ENCODE measurements at regions not wholly inside any gene's neighbourhood (a gene's known extent, or its start where the extent isn't known, plus 50 kb on each side); places are given as distances from the start of the nearest gene placed in this dataset.

DNA sequence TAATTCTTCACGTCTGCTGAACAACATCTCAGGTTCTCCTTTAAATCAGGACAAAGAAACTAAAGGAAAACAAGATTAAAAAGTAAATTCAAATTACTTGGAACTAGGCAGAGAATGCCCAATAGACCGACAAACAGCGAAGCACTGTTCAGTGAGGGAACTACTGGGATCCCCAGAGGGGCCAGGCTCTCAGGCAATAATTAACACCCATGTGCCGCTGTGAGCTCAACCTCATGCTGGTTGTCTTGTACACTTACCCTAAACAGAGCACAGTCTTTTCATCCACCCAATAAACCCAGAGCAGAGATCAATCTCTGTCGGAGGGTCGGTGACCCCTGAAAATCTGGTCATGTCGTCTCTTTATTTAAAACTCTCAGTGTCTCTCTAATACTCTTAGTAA lies 229.9 kb upstream of the CRIM1 start:
- TF ChIP-seq JUND (IDR thresholded peaks at IDR 0.05), result no peak
- no peak for TF ChIP-seq TAF1 (conservative IDR thresholded peaks at IDR 0.05)
- TF ChIP-seq, protein P1, sequence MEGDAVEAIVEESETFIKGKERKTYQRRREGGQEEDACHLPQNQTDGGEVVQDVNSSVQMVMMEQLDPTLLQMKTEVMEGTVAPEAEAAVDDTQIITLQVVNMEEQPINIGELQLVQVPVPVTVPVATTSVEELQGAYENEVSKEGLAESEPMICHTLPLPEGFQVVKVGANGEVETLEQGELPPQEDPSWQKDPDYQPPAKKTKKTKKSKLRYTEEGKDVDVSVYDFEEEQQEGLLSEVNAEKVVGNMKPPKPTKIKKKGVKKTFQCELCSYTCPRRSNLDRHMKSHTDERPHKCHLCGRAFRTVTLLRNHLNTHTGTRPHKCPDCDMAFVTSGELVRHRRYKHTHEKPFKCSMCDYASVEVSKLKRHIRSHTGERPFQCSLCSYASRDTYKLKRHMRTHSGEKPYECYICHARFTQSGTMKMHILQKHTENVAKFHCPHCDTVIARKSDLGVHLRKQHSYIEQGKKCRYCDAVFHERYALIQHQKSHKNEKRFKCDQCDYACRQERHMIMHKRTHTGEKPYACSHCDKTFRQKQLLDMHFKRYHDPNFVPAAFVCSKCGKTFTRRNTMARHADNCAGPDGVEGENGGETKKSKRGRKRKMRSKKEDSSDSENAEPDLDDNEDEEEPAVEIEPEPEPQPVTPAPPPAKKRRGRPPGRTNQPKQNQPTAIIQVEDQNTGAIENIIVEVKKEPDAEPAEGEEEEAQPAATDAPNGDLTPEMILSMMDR (IDR thresholded peaks at IDR 0.05; ENCODE audit: low read depth, low read length, missing input control), result no peak
- TF ChIP-seq GABPA (IDR thresholded peaks at IDR 0.05 in 1 of 2, conservative IDR thresholded peaks at IDR 0.05 in 1 of 2), result no peak
- TF ChIP-seq, protein P2, sequence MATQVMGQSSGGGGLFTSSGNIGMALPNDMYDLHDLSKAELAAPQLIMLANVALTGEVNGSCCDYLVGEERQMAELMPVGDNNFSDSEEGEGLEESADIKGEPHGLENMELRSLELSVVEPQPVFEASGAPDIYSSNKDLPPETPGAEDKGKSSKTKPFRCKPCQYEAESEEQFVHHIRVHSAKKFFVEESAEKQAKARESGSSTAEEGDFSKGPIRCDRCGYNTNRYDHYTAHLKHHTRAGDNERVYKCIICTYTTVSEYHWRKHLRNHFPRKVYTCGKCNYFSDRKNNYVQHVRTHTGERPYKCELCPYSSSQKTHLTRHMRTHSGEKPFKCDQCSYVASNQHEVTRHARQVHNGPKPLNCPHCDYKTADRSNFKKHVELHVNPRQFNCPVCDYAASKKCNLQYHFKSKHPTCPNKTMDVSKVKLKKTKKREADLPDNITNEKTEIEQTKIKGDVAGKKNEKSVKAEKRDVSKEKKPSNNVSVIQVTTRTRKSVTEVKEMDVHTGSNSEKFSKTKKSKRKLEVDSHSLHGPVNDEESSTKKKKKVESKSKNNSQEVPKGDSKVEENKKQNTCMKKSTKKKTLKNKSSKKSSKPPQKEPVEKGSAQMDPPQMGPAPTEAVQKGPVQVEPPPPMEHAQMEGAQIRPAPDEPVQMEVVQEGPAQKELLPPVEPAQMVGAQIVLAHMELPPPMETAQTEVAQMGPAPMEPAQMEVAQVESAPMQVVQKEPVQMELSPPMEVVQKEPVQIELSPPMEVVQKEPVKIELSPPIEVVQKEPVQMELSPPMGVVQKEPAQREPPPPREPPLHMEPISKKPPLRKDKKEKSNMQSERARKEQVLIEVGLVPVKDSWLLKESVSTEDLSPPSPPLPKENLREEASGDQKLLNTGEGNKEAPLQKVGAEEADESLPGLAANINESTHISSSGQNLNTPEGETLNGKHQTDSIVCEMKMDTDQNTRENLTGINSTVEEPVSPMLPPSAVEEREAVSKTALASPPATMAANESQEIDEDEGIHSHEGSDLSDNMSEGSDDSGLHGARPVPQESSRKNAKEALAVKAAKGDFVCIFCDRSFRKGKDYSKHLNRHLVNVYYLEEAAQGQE (IDR thresholded peaks at IDR 0.05), result no peak
- TF ChIP-seq, protein P3, sequence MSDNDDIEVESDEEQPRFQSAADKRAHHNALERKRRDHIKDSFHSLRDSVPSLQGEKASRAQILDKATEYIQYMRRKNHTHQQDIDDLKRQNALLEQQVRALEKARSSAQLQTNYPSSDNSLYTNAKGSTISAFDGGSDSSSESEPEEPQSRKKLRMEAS (IDR thresholded peaks at IDR 0.05), result no peak
- TF ChIP-seq RAD21 (IDR thresholded peaks at IDR 0.05), result no peak
- TF ChIP-seq, protein P4, sequence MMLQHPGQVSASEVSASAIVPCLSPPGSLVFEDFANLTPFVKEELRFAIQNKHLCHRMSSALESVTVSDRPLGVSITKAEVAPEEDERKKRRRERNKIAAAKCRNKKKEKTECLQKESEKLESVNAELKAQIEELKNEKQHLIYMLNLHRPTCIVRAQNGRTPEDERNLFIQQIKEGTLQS (IDR thresholded peaks at IDR 0.05), result no peak
- TF ChIP-seq HNF4G (IDR thresholded peaks at IDR 0.05), result no peak
- no peak for TF ChIP-seq RXRA (IDR thresholded peaks at IDR 0.05)
- no peak for TF ChIP-seq EGR1 (IDR thresholded peaks at IDR 0.05; ENCODE audit: low read depth in 2 of 2)
